Endothelial cell of umbilical vein (primary cell): ENCODE measurements at regions not wholly inside any gene's neighbourhood (a gene's known extent, or its start where the extent isn't known, plus 50 kb on each side); places are given as distances from the start of the nearest gene placed in this dataset.

ENCODE experiments used
- BruUV-seq: library from RNA; stranded (reverse); fragments of 400-500 nt; replicated peaks from 2 replicates; lab custom pipeline; 2021; lab: Mats Ljungman, UMichigan
- CTCF ChIA-PET: fragments of 300-600, 350-600 bp; sonication (Branson Sonifier 250); formaldehyde crosslinking; loops from one replicate; lab custom pipeline; 2021; ENCODE audit warnings: antibody characterized with exemption, inconsistent platforms; lab: Charles Lee
- POLR2A ChIA-PET: fragments of 300-600, 350-600 bp; sonication (Branson Sonifier 250); formaldehyde crosslinking; loops from one replicate; lab custom pipeline; 2021; ENCODE audit warnings: antibody characterized with exemption, inconsistent platforms; lab: Charles Lee
- DNase-seq: peaks from one replicate; pipeline ENCODE4 v3.0.0-alpha.2; 2011; ENCODE audit warnings: low read depth, low spot score
- FAIRE-seq: peaks from 2 replicates; lab custom pipeline; 2011; peaks lifted over from hg19 to GRCh38; lab: Jason Lieb, UNC
- H2AFZ ChIP-seq: 2 replicates; pipeline ENCODE4 v1.6.0; 2012; ENCODE audit warnings: low read depth, low read length, control low read depth, inconsistent platforms
- H3K27ac ChIP-seq: 2 replicates; pipeline ENCODE4 v1.5.1; 2011; ENCODE audit warnings: low read depth, mild to moderate bottlenecking, control low read depth, low read length, moderate library complexity; ENCODE audit not compliant: insufficient read depth
- H3K27me3 ChIP-seq, 2 experiments: 2 replicates each; pipeline versions ENCODE4 v1.6.0 to v1.6.1; 2011; ENCODE audit warnings: low read length in 2 of 2, mixed read lengths in 1 of 2; ENCODE audit not compliant: control insufficient read depth in 2 of 2, insufficient read depth in 2 of 2
- H3K36me3 ChIP-seq, 2 experiments: 2 replicates in 1 of 2; 3 replicates in 1 of 2; pipeline ENCODE4 v1.5.1; 2011; ENCODE audit warnings: low read length in 2 of 2, mild to moderate bottlenecking in 1 of 2, moderate library complexity in 1 of 2; ENCODE audit not compliant: control insufficient read depth in 2 of 2, insufficient read depth in 2 of 2; ENCODE audit errors: extremely low read depth in 1 of 2
- H3K4me1 ChIP-seq: 3 replicates; pipeline ENCODE4 v1.5.1; 2011; ENCODE audit warnings: mild to moderate bottlenecking, low read length; ENCODE audit not compliant: control insufficient read depth, insufficient read depth; ENCODE audit errors: extremely low read depth
- H3K4me2 ChIP-seq: 2 replicates; pipeline ENCODE4 v1.6.1; 2011; ENCODE audit warnings: low read length, control low read depth, mixed read lengths; ENCODE audit not compliant: insufficient read depth
- H3K4me3 ChIP-seq, 3 experiments: fragments of 200-600 bp in 1 of 3; sonication (generic), shearing (Covaris generic) in 1 of 3; replicated peaks in 1 of 3; 2 replicates each; pipeline ENCODE4 v1.5.1; 2011 to 2016; ENCODE audit warnings: control low read depth in 3 of 3, low read length in 3 of 3, mild to moderate bottlenecking in 2 of 3, inconsistent platforms in 1 of 3, low read depth in 1 of 3, moderate library complexity in 1 of 3; ENCODE audit not compliant: insufficient read depth in 1 of 3
- H3K79me2 ChIP-seq: 2 replicates; pipeline ENCODE4 v1.6.0; 2012; ENCODE audit warnings: low read length, inconsistent platforms; ENCODE audit not compliant: control insufficient read depth, insufficient read depth
- H3K9ac ChIP-seq: replicated peaks from 2 replicates; pipeline ENCODE3; 2011; ENCODE audit warnings: low read length, control low read depth; ENCODE audit not compliant: insufficient read depth; ENCODE audit errors: extremely low read depth
- H3K9me1 ChIP-seq: replicated peaks from 3 replicates; pipeline ENCODE4 v1.6.0; 2011; ENCODE audit warnings: mild to moderate bottlenecking, low read length; ENCODE audit not compliant: control insufficient read depth, insufficient read depth; ENCODE audit errors: extremely low read depth
- H3K9me3 ChIP-seq: replicated peaks from 2 replicates; pipeline ENCODE4 v1.5.1; 2012; ENCODE audit warnings: low read length, inconsistent platforms; ENCODE audit not compliant: control insufficient read depth, insufficient read depth
- H4K20me1 ChIP-seq: replicated peaks from 2 replicates; pipeline ENCODE3; 2011; ENCODE audit warnings: mild to moderate bottlenecking, low read length; ENCODE audit not compliant: control insufficient read depth, insufficient read depth; ENCODE audit errors: extremely low read depth
- CTCF ChIP-seq, 2 donors: IDR thresholded peaks; 1 replicate in 1 of 2; 2 replicates in 1 of 2; pipeline ENCODE4 v1.5.1; 2011; ENCODE audit warnings: low read length in 2 of 2, mild to moderate bottlenecking in 2 of 2, moderate library complexity in 2 of 2, control low read depth in 1 of 2, inconsistent platforms in 1 of 2, low read depth in 1 of 2; ENCODE audit not compliant: insufficient read depth in 1 of 2; ENCODE audit errors: extremely low read depth in 1 of 2
- EZH2 ChIP-seq: IDR thresholded peaks from 2 replicates; pipeline ENCODE4 v1.6.1; 2012; ENCODE audit warnings: borderline replicate concordance, low read depth, mild to moderate bottlenecking, moderate library complexity, low read length, inconsistent platforms; ENCODE audit not compliant: severe bottlenecking
- FOS ChIP-seq: IDR thresholded peaks from 2 replicates; pipeline ENCODE4 v1.6.1; 2011; ENCODE audit warnings: mild to moderate bottlenecking, low read length, moderate library complexity, borderline replicate concordance; ENCODE audit not compliant: insufficient read depth
- GATA2 ChIP-seq: IDR thresholded peaks from 2 replicates; pipeline ENCODE4 v1.7.0; 2011; ENCODE audit warnings: low read depth, mild to moderate bottlenecking, moderate library complexity, mixed read lengths, low read length; ENCODE audit not compliant: insufficient read length, insufficient read depth
- JUN ChIP-seq: IDR thresholded peaks from 2 replicates; pipeline ENCODE4 v1.6.1; 2011; ENCODE audit warnings: borderline replicate concordance, low read depth; ENCODE audit not compliant: insufficient read length, insufficient read depth
- MAX ChIP-seq: IDR thresholded peaks from 2 replicates; pipeline ENCODE4 v1.6.1; 2011; ENCODE audit not compliant: insufficient read depth, insufficient read length
- MYC ChIP-seq: IDR thresholded peaks from one replicate; pipeline ENCODE4 v1.6.1; 2011; ENCODE audit warnings: mild to moderate bottlenecking, low read depth, low read length
- POLR2A ChIP-seq: IDR thresholded peaks from 2 replicates; pipeline ENCODE4 v1.6.1; 2012; ENCODE audit warnings: low read depth, mild to moderate bottlenecking, control low read depth, low read length
- POLR2AphosphoS5 ChIP-seq: IDR thresholded peaks from 2 replicates; pipeline ENCODE4 v1.6.1; 2012; ENCODE audit warnings: low read depth, mild to moderate bottlenecking, control low read depth, low read length, moderate library complexity; ENCODE audit not compliant: insufficient read depth
- dilution Hi-C: fragments of 300-500 bp; cut with MboI; formaldehyde crosslinking; loops from one replicate; pipeline ENCODE4 v1.15.0; 2019; ENCODE audit warnings: low sequenced_read_pairs; ENCODE audit not compliant: extremely low pct_ligation_motif_present
- intact Hi-C: fragments of 100-400 bp; cut with micrococcal nuclease; formaldehyde crosslinking; loops from one replicate; pipeline ENCODE4 v1.10.0; 2022

GRCh38 chr2:172354347-172354746 is 73.0 kb upstream of the ITGA6 start:
- H4K20me1 ChIP-seq = no peaks in the 10 kb centered on the region
- FAIRE-seq (no peak), DNase-seq (no peak)
- H3K9me3 ChIP-seq = no peaks in the 10 kb centered on the region
- no peak overlapping the region for H3K4me3 ChIP-seq
- H3K9ac ChIP-seq = no peak overlapping the region
- H2AFZ ChIP-seq = no peak overlapping the region
- no peaks in the 10 kb centered on the region for H3K9me1 ChIP-seq
- no TSS peak for BruUV-seq
- intact Hi-C loops (no loop called here), dilution Hi-C loops (no loop called here)
- H3K27ac ChIP-seq = no peak overlapping the region
- H3K27me3 ChIP-seq = no peaks in the 10 kb centered on the region
- CTCF ChIA-PET = no interaction called here
- H3K36me3 ChIP-seq = no peaks in the 10 kb centered on the region
- no peaks in the 10 kb centered on the region for H3K79me2 ChIP-seq
- no peaks in the 10 kb centered on the region for H3K4me1 ChIP-seq
- TF ChIP-seq EZH2 (no peak), POLR2AphosphoS5 (no peak), CTCF (IDR thresholded peaks at IDR 0.05; ENCODE audit: extremely low read depth in 1 of 2, insufficient read depth in 1 of 2, low read depth in 1 of 2, low read length in 2 of 2) (no peak), POLR2A (no peak), JUN (no peak), MAX (no peak), GATA2 (no peak), FOS (no peak), MYC (no peak)
- no peak overlapping the region for H3K4me2 ChIP-seq
- POLR2A ChIA-PET = no interaction called here
